Medulla oblongata (tissue), 1 donor: ENCODE measurements at regions not wholly inside any gene's neighbourhood (a gene's known extent, or its start where the extent isn't known, plus 50 kb on each side); places are given as distances from the start of the nearest gene placed in this dataset.
A peak's percentile ranks its signal among the peaks of the same experiment; 100 is the strongest.
"Not testable (repeated sequence)": the region's sequence is repeated elsewhere in the genome, so short reads cannot be mapped to it uniquely, and the experiment has no call there.

Experiments used
- DNase-seq: peaks from one replicate; pipeline ENCODE4 v3.0.0-alpha.2; 2015; ENCODE audit errors: extremely low spot score

- DNase-seq, result no peak
Observed at GRCh38 chr16:75780669-75781068, 54.4 kb upstream of the CPHXL start.

- DNase-seq, result no peak
Observed at GRCh38 chr16:75781683-75782343, 55.5 kb upstream of the CPHXL start.

- DNase-seq, result no peak
Observed at GRCh38 chr16:75787440-75787839, 61.1 kb upstream of the CPHXL start.

GRCh38 chr16:75789237-75789636 lies 62.9 kb upstream of the CPHXL start:
- peak; percentile 85 for DNase-seq

GRCh38 chr16:75792771-75793492 lies 66.6 kb upstream of the CPHXL start:
- no peak for DNase-seq

- DNase-seq, result no peak
Observed at GRCh38 chr16:75793641-75794040, 67.4 kb upstream of the CPHXL start.

- peak; percentile 42 for DNase-seq
Observed at GRCh38 chr16:75794426-75794825, 68.1 kb upstream of the CPHXL start.

- DNase-seq, result no peak
Observed at GRCh38 chr16:75798714-75799113, 72.4 kb upstream of the CPHXL start.

GRCh38 chr16:75801307-75801706 lies 75.0 kb upstream of the CPHXL start:
- peak; percentile 58 for DNase-seq

- no peak for DNase-seq
Observed at GRCh38 chr16:75803753-75804152, 77.5 kb upstream of the CPHXL start.

- no peak for DNase-seq
Observed at GRCh38 chr16:75804368-75804767, 78.1 kb upstream of the CPHXL start.

GRCh38 chr16:75805946-75806345 lies 79.7 kb upstream of the CPHXL start:
- no peak for DNase-seq

GRCh38 chr16:75806487-75806886 lies 80.2 kb upstream of the CPHXL start:
- no peak for DNase-seq

GRCh38 chr16:75810342-75810741 lies 84.1 kb upstream of the CPHXL start:
- DNase-seq, result no peak

GRCh38 chr16:75811020-75811634 lies 84.8 kb upstream of the CPHXL start:
- DNase-seq, result no peak

GRCh38 chr16:75818491-75818890 lies 92.2 kb upstream of the CPHXL start:
- no peak for DNase-seq

- DNase-seq, result no peak
Observed at GRCh38 chr16:75820672-75821071, 94.4 kb upstream of the CPHXL start.

GRCh38 chr16:75821117-75821516 lies 94.8 kb upstream of the CPHXL start:
- DNase-seq, result no peak

GRCh38 chr16:75825750-75826149 lies 99.5 kb upstream of the CPHXL start:
- DNase-seq, result not testable (repeated sequence)

- not testable (repeated sequence) for DNase-seq
Observed at GRCh38 chr16:75827372-75828038, 101.2 kb upstream of the CPHXL start.

- not testable (repeated sequence) for DNase-seq
Observed at GRCh38 chr16:75833385-75833784, 107.1 kb upstream of the CPHXL start.

GRCh38 chr16:75836347-75837010 lies 110.2 kb upstream of the CPHXL start:
- DNase-seq, result no peak
